ENCODE measurements at regions not wholly inside any gene's neighbourhood (a gene's known extent, or its start where the extent isn't known, plus 50 kb on each side); places are given as distances from the start of the nearest gene placed in this dataset.
"Not testable (repeated sequence)": the region's sequence is repeated elsewhere in the genome, so short reads cannot be mapped to it uniquely, and the experiment has no call there.

DNA sequence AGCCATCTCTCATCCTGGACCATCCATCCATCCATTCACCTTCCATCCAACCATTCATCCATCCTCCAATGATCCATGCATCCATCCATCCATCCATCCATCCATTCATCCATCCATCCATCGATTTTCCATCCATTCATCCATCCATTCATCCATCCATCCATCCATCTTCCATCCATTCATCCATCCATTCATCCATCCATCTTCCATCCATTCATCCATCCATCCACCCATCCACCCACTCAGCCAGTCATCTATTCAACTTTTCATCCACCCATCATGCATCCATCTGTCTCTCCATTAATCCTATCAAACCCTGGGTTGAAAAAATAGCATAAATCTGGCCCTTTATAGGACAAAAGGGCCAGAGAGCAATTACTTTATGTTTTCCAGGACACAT, 158.3 kb upstream of the WSCD1 start:
- no peak for FAIRE-seq

GRCh38 chr17:5913032-5913531, 157.1 kb upstream of the WSCD1 start:
- no peak for FAIRE-seq

DNA sequence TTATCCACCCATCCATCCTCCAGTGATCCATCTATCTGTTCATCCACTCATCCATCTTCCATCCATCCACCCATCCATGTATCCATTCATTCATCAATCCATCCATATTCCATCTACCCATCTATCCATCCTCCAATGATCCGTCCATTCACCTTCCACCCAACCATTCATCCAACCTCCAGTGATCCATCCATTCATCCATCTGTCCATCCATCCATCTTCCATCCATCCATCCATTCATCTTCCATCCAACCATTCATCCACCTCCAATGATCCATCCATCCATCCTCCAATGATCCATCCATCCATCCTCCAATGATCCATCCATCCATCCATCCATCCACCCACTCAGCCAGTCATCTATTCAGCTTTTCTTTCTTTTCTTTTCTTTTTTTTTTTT, 156.5 kb upstream of the WSCD1 start:
- FAIRE-seq, result no peak

- no peak for FAIRE-seq
Observed at GRCh38 chr17:5915337-5915736, 154.8 kb upstream of the WSCD1 start.

GRCh38 chr17:5919089-5919488, 151.1 kb upstream of the WSCD1 start:
- FAIRE-seq, result no peak

- no peak for FAIRE-seq
Observed at GRCh38 chr17:5921512-5922282, 148.5 kb upstream of the WSCD1 start.

DNA sequence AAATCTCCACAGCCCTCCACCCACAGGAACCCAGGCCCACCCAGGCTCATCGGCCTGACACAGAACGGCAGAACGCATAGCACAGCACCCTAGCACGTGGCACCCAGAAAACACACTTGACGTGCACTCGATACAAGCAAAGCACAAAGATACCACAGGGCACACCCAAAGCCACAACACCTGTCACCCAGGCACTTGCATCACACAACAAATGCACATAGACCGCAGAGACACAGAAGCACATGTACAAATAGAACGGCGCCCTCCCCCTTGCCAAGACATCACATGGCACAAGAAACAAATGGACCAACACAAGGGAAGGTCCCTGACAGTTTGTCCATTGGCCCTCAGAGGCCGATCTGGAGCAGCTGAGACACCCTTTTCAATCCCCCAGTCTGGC, 147.7 kb upstream of the WSCD1 start:
- FAIRE-seq, result no peak

DNA sequence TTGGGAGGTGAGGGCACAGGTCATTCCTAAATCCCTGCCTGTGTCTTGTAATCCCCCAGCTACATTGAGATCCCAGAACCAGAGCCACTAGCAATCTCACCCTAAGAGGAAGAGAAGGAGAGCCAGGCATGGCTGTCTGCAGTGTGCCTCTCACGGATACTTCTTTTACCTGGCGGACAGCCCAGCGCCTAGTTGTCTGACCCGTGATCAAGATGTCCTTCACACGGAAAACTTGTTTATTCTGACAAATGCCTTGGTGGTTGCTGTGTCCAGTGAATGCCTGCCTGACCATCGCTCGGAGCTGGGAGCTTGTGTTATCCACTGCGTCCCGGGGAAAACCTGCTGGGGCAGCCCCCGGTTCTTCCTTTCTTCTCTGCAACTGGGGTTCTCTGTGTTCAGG, 140.5 kb upstream of the WSCD1 start:
- FAIRE-seq, result no peak

GRCh38 chr17:5930555-5930954, 139.6 kb upstream of the WSCD1 start:
- FAIRE-seq, result not testable (repeated sequence)

DNA sequence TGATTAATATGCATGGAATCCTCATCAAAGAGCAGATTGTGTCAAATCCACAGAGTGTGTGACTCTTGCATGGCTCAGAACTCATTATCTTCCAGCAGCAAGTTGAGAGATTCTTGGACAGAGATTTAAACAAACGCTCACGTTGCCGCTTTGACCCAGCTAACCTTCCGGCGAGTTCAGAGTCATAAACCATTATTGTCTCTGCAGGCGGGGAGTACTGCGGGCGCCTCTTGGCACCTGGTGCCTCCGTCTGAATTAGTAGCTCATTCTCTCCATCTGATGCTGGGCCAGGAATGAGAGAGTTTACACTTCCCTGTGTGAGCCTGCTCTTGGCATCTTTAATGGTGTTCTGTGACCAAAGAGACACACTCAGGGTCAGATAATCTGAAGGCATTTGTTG, 138.6 kb upstream of the WSCD1 start:
- no peak for FAIRE-seq

DNA sequence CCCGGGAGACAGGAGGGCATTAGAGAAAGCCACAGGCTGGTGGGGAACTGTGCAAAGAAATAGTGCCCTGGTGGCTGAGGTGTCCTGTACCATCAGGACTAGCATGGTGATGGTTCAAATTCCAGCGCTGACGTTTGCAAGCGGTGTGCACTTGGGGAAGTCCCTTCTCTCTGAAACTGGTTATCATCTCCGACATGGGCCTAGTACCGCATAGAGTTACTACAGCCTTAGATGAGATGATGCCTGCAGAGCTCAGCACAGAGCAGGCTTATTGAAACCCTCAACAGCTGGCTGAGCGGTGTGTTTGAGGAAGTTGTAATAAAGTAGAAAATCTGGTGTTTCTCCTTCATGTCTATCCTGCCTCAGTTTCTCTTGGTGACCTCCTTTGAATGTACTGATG, 136.7 kb upstream of the WSCD1 start:
- no peak for FAIRE-seq

GRCh38 chr17:5941258-5941657, 128.9 kb upstream of the WSCD1 start:
- no peak for FAIRE-seq

DNA sequence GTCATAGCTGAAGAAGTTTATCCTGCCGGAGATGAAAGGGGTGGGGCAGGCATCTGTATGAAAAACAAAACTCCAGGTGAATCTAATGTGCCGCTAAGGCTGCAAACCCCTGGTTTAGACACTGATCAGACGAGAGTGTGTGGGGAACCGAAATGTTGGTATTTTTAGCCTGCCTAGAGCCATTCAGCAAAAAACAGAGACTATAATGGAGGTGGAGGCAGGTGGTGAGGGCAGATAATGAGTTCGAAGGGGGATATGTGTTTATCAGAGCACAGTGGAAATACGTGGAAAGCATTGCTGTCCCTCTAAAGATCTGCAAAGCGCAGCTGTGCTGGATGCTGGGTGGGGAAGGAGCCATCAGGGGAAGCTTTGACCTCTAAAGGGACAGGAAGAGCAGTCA, 127.5 kb upstream of the WSCD1 start:
- FAIRE-seq, result no peak

- no peak for FAIRE-seq
Observed at GRCh38 chr17:5943232-5943631, 126.9 kb upstream of the WSCD1 start.

GRCh38 chr17:5943982-5944381, 126.2 kb upstream of the WSCD1 start:
- no peak for FAIRE-seq

GRCh38 chr17:5947701-5948180, 122.4 kb upstream of the WSCD1 start:
- no peak for FAIRE-seq

GRCh38 chr17:5948811-5949210, 121.4 kb upstream of the WSCD1 start:
- FAIRE-seq, result no peak

DNA sequence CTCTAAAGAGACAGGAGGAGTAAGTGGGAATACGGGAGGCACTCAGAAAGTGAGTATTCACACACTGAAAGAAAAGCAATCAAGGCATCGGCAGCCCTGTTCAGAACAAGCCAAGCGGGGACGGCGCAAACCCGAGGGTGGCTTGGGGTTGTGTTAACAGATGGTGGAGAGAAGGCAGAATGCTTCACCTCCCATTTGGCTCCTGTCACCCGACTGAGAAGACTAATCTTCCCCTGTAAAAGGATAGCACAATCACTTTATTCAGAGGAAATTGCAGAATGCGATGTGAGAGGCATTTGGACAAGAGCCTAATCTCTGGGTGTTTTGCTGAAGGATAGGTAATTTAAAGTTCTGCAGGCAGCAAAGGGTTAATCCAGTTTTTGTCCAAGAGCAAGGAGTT, 119.3 kb upstream of the WSCD1 start:
- FAIRE-seq, result no peak

GRCh38 chr17:5951912-5952311, 118.3 kb upstream of the WSCD1 start:
- FAIRE-seq, result no peak

- FAIRE-seq, result no peak
Observed at GRCh38 chr17:5952518-5952917, 117.7 kb upstream of the WSCD1 start.

- no peak for FAIRE-seq
Observed at GRCh38 chr17:5955764-5956163, 114.4 kb upstream of the WSCD1 start.

GRCh38 chr17:5958850-5959249, 111.3 kb upstream of the WSCD1 start:
- FAIRE-seq, result no peak

- FAIRE-seq, result no peak
Observed at GRCh38 chr17:5962371-5962770, 107.8 kb upstream of the WSCD1 start.

DNA sequence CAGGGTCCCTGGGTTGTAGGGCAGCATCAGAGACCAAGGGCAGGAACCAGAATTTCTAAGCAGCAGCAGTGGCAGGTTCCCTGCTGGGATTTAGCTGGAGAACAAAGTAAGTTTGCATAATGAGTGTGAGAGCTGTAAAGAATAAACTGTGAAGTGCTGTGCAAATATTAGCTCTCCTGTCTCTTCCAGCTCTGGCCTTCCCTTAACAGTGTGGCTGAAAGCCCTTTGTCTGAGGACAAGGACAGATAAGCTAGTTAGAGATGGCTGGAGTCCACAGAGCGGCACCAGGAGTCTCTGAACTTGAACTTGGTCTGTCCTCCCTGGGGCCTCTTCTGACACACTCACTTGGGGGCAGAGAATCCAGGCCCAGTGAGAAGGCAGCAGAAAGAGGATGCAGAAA, 98.2 kb upstream of the WSCD1 start:
- FAIRE-seq, result no peak

- no peak for FAIRE-seq
Observed at GRCh38 chr17:5973410-5973809, 96.8 kb upstream of the WSCD1 start.

Measured in islet of Langerhans (tissue), 1 donor.